ENCODE measurements at regions not wholly inside any gene's neighbourhood (a gene's known extent, or its start where the extent isn't known, plus 50 kb on each side); places are given as distances from the start of the nearest gene placed in this dataset.

- TF ChIP-seq POLR2A (IDR thresholded peaks at IDR 0.05) = no peak
- TF ChIP-seq, protein P1, sequence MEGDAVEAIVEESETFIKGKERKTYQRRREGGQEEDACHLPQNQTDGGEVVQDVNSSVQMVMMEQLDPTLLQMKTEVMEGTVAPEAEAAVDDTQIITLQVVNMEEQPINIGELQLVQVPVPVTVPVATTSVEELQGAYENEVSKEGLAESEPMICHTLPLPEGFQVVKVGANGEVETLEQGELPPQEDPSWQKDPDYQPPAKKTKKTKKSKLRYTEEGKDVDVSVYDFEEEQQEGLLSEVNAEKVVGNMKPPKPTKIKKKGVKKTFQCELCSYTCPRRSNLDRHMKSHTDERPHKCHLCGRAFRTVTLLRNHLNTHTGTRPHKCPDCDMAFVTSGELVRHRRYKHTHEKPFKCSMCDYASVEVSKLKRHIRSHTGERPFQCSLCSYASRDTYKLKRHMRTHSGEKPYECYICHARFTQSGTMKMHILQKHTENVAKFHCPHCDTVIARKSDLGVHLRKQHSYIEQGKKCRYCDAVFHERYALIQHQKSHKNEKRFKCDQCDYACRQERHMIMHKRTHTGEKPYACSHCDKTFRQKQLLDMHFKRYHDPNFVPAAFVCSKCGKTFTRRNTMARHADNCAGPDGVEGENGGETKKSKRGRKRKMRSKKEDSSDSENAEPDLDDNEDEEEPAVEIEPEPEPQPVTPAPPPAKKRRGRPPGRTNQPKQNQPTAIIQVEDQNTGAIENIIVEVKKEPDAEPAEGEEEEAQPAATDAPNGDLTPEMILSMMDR (IDR thresholded peaks at IDR 0.05) = no peak
Measured at GRCh38 chrY:21240662-21241310, 270.4 kb upstream of the RBMY1B start.
